Glomerular endothelial cell (primary cell): ENCODE measurements at regions not wholly inside any gene's neighbourhood (a gene's known extent, or its start where the extent isn't known, plus 50 kb on each side); places are given as distances from the start of the nearest gene placed in this dataset.
"Not testable (repeated sequence)": the region's sequence is repeated elsewhere in the genome, so short reads cannot be mapped to it uniquely, and the experiment has no call there.

ENCODE experiments used
- DNase-seq: peaks from one replicate; pipeline ENCODE4 v3.0.0-alpha.2; 2011; ENCODE audit warnings: low read depth, low spot score; ENCODE audit errors: extremely low read depth

- DNase-seq = no peak
Observed at GRCh38 chr13:87444135-87444534, 227.0 kb upstream of the SLITRK5 start.

DNA sequence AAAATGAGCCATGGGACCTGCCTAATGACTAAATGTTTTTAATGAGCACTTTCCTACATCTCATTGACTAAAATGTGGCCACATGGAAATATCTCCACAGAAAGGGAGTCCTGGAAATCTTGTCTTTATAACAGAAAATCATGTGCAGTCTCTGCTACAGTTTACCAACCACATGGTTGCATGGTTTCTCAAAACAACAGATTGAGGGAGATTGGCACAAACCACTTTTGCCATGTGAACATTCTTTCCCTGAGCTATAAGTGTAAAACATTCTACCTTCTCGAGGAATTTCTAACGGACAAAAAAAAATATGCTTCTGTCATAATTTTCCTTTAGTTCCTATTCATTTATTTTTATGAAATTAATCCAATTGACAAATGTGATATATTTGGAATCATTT, 218.9 kb upstream of the SLITRK5 start:
- DNase-seq = no peak

DNA sequence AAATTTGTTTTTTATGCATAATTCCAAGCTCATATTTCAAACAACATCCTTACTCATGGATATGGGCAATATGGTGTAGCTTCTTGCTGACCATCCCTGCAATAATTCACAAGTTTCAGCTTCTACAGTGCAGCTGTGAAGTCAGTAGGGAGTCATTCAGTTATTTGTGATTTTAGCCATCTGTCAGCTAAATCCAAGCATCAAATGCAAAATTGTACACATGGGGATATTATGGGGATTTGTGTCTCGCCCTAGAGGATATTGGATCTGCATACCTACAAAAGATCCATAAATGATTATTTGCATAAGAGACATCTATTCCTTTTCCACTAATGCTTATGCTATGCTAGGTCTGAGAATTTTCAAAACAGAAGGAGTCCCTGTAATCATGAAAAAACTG, 217.9 kb upstream of the SLITRK5 start:
- DNase-seq = no peak

- DNase-seq = peak; percentile 16
Observed at GRCh38 chr13:87459419-87459818, 211.8 kb upstream of the SLITRK5 start.

GRCh38 chr13:87497426-87497825, 173.7 kb upstream of the SLITRK5 start:
- no peak for DNase-seq

DNA sequence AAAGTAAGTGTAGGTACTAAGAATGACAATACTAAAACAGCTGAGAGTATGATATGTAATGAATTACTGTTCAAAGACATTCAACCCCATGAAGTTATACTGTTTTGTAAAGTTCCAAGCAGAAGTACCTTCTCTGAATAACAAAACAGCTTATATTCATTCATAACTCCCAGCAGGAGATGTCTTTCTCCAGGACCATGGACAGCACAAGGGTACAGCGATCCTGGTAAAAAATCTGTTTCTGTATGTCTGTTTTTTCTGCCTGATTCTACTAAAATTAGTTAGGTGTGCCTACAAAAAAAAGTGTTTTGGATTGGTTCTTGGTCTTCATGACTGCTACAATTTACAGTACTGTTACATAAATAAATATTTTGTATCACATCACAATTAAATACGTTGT, 172.5 kb upstream of the SLITRK5 start:
- DNase-seq = no peak

GRCh38 chr13:87524775-87525174, 146.4 kb upstream of the SLITRK5 start:
- DNase-seq = no peak

- no peak for DNase-seq
Observed at GRCh38 chr13:87533776-87534175, 137.4 kb upstream of the SLITRK5 start.

GRCh38 chr13:87535911-87536310, 135.3 kb upstream of the SLITRK5 start:
- DNase-seq = no peak

GRCh38 chr13:87536499-87536898, 134.7 kb upstream of the SLITRK5 start:
- DNase-seq = no peak

DNA sequence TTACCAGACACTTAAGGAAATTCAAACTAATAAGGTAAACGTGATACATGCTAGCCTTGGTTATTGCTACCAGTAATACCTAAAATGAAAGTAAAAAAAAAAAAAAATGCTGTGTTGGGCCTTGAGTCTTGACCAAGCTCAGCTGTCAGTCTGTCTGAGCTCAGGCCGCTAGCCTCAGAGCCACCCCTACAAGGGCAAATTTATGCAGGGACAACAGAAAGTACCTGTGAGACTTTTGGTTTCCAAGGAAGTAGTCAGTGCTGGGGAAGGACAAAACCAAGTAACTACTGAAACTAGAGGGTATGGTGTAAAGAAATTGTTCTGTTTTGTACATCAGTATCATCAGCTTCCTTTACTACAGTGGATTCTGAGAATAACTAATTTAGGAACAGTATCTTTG, 134.3 kb upstream of the SLITRK5 start:
- no peak for DNase-seq

DNA sequence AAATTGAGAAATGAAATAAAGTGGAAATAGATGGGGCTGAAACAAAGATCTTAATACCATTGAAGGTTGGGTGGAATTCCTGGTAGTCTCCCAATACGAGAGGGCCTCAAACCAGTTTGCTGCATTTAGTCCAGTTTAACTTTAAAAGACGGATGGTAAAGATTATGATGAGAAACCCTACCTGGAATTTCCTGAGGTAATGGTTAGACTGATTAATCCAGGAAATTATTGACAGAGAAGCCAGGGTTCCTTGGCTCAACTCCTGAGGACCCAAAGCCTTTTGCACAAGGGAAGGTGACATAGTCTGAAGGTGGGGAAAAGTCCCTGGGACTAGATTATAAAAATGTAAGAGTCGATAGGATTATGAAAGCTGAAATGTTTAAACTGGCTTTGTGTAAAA, 133.2 kb upstream of the SLITRK5 start:
- no peak for DNase-seq

GRCh38 chr13:87538366-87539052, 132.7 kb upstream of the SLITRK5 start:
- DNase-seq = no peak

DNA sequence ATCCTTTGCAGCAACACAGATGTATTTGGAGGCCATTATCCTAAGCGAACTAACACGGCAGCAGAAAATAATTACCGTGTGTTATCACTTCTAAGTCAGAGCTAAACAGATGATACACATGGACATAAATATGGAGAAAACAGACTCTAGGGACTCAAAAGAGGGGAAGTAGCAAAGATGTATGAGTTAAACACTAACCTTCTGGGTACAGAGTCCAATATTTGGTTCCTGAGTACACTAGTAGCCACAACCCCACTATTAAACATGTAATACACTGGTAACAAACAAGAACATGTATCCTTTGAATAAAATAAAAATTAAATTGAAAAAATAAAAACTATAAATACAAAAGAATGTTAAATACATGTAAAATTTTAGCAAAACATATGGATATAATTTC, 118.0 kb upstream of the SLITRK5 start:
- DNase-seq = no peak

- no peak for DNase-seq
Observed at GRCh38 chr13:87554045-87554444, 117.1 kb upstream of the SLITRK5 start.

DNA sequence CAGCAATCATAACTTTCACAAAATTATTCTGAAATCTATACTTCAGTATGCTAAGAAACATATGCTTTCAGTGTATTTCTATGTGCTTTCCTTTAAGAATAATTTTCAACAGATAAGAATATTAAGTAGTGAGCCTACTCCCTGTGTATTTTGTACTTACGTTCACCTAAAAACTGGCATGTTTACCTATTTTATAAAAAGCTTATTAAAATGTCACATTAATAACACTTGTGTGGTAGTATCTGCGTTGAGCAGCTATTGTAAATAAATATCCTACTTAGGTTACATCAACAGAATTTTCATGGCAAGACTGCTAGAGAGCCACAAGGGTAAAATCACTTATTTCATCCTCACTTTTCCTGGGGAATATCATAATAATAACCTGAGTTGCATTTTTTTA, 113.4 kb upstream of the SLITRK5 start:
- no peak for DNase-seq

DNA sequence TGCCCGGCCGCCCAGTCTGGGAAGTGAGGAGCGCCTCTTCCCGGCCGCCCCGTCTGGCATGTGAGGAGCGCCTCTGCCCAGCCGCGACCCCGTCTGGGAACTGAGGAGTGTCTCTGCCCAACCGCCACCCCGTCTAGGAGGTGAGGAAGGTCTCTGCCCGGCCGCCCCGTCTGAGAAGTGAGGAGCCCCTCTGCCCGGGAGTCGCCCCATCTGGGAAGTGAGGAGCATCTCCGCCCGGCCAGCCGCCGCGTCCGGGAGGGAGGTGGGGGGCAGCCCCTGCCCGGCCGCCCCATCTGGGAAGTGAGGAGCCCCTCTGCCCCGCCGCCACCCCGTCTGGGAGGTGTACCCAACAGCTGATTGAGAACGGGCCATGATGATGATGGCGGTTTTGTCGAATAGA, 109.6 kb upstream of the SLITRK5 start:
- not testable (repeated sequence) for DNase-seq

GRCh38 chr13:87570669-87571068, 100.5 kb upstream of the SLITRK5 start:
- DNase-seq = no peak

DNA sequence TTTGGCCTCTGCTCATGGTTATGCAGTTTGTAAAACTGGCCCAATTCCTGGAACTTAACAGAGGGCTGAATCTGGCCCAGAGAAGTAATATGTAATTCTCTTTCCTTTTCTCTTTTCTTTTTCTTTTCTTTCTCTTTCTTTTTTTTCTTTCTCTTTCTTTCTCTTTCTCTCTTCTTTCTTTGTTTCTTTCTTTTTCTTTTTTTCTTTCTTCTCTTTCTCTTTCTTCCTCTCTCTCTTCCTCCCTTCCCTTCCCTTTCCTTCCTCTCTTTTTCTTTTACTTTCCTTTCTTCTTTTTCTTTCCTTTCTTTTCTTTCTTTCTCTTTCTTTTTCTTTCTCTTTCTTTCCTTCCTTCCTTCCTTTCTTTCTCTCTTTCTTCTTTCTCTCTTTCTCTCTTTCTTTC, 88.8 kb upstream of the SLITRK5 start:
- DNase-seq = no peak

DNA sequence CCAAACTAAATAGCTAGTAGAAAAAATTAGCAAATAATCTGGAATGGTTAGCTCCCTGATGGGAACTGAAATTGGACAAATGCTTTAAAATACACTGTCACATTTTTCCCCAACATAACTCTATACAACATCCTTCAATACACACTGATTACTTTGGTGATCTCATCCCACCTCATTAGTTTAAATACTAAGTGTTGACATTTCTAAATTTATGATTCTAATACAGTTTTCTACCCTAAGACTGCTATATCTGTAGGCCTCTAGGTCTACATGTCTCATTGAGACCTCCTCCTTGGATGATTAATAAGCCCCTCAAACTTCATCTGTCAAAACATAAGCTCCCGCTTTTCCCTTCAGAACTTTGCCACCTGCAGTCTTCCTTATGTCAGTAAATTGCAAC, 80.7 kb upstream of the SLITRK5 start:
- DNase-seq = no peak

- DNase-seq = not testable (repeated sequence)
Observed at GRCh38 chr13:87604437-87604836, 66.7 kb upstream of the SLITRK5 start.

DNA sequence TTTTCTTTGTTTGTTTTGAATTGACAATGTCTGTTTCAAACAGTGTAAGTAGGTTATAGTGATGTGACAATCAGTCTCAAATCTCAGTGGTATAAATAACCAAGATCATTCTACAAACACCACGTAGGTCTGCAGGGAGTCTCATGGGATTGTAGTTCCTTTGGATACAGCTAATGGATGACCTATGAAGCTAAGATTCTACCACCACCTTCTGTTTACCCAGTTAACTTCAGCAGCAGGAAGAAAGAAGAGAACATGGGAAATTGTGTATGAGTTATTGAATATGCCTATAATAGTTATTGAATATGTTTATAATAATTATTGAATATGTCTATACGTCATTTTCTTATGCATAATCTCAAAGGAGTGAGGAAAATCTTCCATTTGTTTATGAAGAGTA, 63.9 kb upstream of the SLITRK5 start:
- no peak for DNase-seq

DNA sequence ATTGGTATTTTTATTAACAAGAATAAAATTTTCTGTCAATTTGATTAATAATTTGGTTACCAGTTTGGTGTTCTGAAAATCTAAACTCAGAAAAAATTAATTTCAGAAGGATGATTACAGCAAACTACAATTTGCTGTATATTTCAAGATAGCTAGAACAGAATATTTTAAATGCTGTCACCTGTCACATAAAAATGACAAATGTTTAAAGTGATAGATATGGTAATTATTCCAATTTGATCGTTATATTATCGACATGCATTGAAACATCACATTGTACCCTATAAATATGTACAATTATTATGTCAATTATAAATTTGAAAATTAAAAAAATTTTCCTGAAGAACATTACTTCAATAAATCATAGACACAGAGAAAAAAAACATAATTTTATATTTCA, 56.9 kb upstream of the SLITRK5 start:
- no peak for DNase-seq
